Left ventricle myocardium inferior (tissue), 1 donor: ENCODE measurements at regions not wholly inside any gene's neighbourhood (a gene's known extent, or its start where the extent isn't known, plus 50 kb on each side); places are given as distances from the start of the nearest gene placed in this dataset.

Source experiments
- DNase-seq: peaks from one replicate; pipeline ENCODE4 v3.0.0-alpha.2; 2020
- H3K27ac ChIP-seq: fragments of 200-600 bp; replicated peaks from 2 replicates; pipeline ENCODE4 v1.8.0; 2021
- H3K27me3 ChIP-seq: fragments of 200-600 bp; 2 replicates; pipeline ENCODE4 v1.8.0; 2021; ENCODE audit warnings: low read depth
- H3K36me3 ChIP-seq: fragments of 200-600 bp; 2 replicates; pipeline ENCODE4 v1.8.0; 2021
- H3K4me1 ChIP-seq: fragments of 200-600 bp; 2 replicates; pipeline ENCODE4 v1.8.0; 2021
- H3K4me3 ChIP-seq: fragments of 200-600 bp; 2 replicates; pipeline ENCODE4 v1.8.0; 2021; ENCODE audit warnings: mild to moderate bottlenecking, moderate library complexity
- H3K9me3 ChIP-seq: fragments of 200-600 bp; replicated peaks from 2 replicates; pipeline ENCODE4 v1.8.0; 2021
- CTCF ChIP-seq: fragments of 200-600 bp; IDR thresholded peaks from 2 replicates; pipeline ENCODE4 v1.8.0; 2021; ENCODE audit warnings: antibody characterized with exemption, mild to moderate bottlenecking, borderline replicate concordance
- intact Hi-C: fragments of 100-400 bp; cut with micrococcal nuclease; formaldehyde crosslinking; loops from one replicate; pipeline ENCODE4 v1.11.0; 2022
- donor health status: DM: no; HTN: yes; CAD: no; lungs with severe emphysema.

- Histone ChIP-seq H3K27me3 (peaks cover 17% of the 10 kb centered on the region), H3K36me3 (no peaks in the 10 kb centered on the region), H3K9me3 (no peaks in the 10 kb centered on the region), H3K4me1 (peaks cover 14% of the 10 kb centered on the region), H3K27ac (no peak overlapping the region), H3K4me3 (no peak overlapping the region)
- no peak for TF ChIP-seq CTCF
- intact Hi-C loops: no loop called here
- DNase-seq: no peak
These were observed 77.9 kb upstream of the SDK2 start for GRCh38 chr17:73722165-73722564.

- H3K27me3 ChIP-seq: peaks cover 26% of the 10 kb centered on the region
- no peak for TF ChIP-seq CTCF
- intact Hi-C loops: no loop called here
- H3K4me3 ChIP-seq: no peak overlapping the region
- H3K4me1 ChIP-seq: peaks cover 14% of the 10 kb centered on the region
- no peak for DNase-seq
- H3K9me3 ChIP-seq: no peaks in the 10 kb centered on the region
- no peaks in the 10 kb centered on the region for H3K36me3 ChIP-seq
- no peak overlapping the region for H3K27ac ChIP-seq
These were observed 79.1 kb upstream of the SDK2 start for GRCh38 chr17:73723317-73723716.

- H3K9me3 ChIP-seq: no peaks in the 10 kb centered on the region
- no peak overlapping the region for H3K4me3 ChIP-seq
- no peak for DNase-seq
- H3K36me3 ChIP-seq: no peaks in the 10 kb centered on the region
- no peak overlapping the region for H3K27ac ChIP-seq
- H3K4me1 ChIP-seq: peaks cover 9% of the 10 kb centered on the region
- peaks cover 29% of the 10 kb centered on the region for H3K27me3 ChIP-seq
- intact Hi-C loops: no loop called here
- no peak for TF ChIP-seq CTCF
These were observed 80.1 kb upstream of the SDK2 start for GRCh38 chr17:73724341-73724740.

GRCh38 chr17:73724990-73725389 lies 80.7 kb upstream of the SDK2 start:
- H3K27ac ChIP-seq: no peak overlapping the region
- no peaks in the 10 kb centered on the region for H3K36me3 ChIP-seq
- peaks cover under 1% of the 10 kb centered on the region for H3K9me3 ChIP-seq
- no peak overlapping the region for H3K4me3 ChIP-seq
- peaks cover 23% of the 10 kb centered on the region for H3K27me3 ChIP-seq
- peaks cover 3% of the 10 kb centered on the region for H3K4me1 ChIP-seq
- intact Hi-C loops: no loop called here
- no peak for DNase-seq
- no peak for TF ChIP-seq CTCF

- intact Hi-C loops: no loop called here
- Histone ChIP-seq H3K36me3 (no peaks in the 10 kb centered on the region), H3K27me3 (peaks cover 22% of the 10 kb centered on the region), H3K9me3 (peaks cover 10% of the 10 kb centered on the region), H3K4me1 (no peaks in the 10 kb centered on the region), H3K4me3 (no peak overlapping the region), H3K27ac (no peak overlapping the region)
- TF ChIP-seq CTCF: no peak
- DNase-seq: no peak
These were observed 81.7 kb upstream of the SDK2 start for GRCh38 chr17:73725794-73726515.
